ENCODE measurements at regions not wholly inside any gene's neighbourhood (a gene's known extent, or its start where the extent isn't known, plus 50 kb on each side); places are given as distances from the start of the nearest gene placed in this dataset.

- ATAC-seq (ENCODE audit: low read depth) (no peak), DNase-seq (no peak)
- POLR2A ChIA-PET: no interaction called here
- H3K9me3 Mint-ChIP-seq: no peaks in the 10 kb centered on the region
- no peaks in the 10 kb centered on the region for H3K4me1 Mint-ChIP-seq
- H3K27ac Mint-ChIP-seq: no peak overlapping the region
- no peaks in the 10 kb centered on the region for H3K27me3 Mint-ChIP-seq
- H3K4me3 Mint-ChIP-seq: no peak overlapping the region
- no peaks in the 10 kb centered on the region for H3K36me3 Mint-ChIP-seq
Observed at GRCh38 chr4:13840502-13841190, 213.1 kb upstream of the BOD1L1 start.

GRCh38 chr4:13844740-13845139 is 217.2 kb upstream of the BOD1L1 start:
- Mint-ChIP-seq H3K4me1 (no peaks in the 10 kb centered on the region), H3K4me3 (no peak overlapping the region), H3K27ac (no peak overlapping the region), H3K36me3 (no peaks in the 10 kb centered on the region), H3K9me3 (peaks cover 3% of the 10 kb centered on the region), H3K27me3 (no peaks in the 10 kb centered on the region)
- POLR2A ChIA-PET: no interaction called here
- DNase-seq (no peak), ATAC-seq (ENCODE audit: low read depth) (no peak)

- H3K27ac Mint-ChIP-seq: no peak overlapping the region
- ATAC-seq (ENCODE audit: low read depth) (no peak), DNase-seq (no peak)
- POLR2A ChIA-PET: no interaction called here
- H3K36me3 Mint-ChIP-seq: no peaks in the 10 kb centered on the region
- no peak overlapping the region for H3K4me3 Mint-ChIP-seq
- H3K9me3 Mint-ChIP-seq: peaks cover 4% of the 10 kb centered on the region
- H3K27me3 Mint-ChIP-seq: no peaks in the 10 kb centered on the region
- H3K4me1 Mint-ChIP-seq: no peaks in the 10 kb centered on the region
Observed at GRCh38 chr4:13849778-13850177, 222.3 kb upstream of the BOD1L1 start.

- DNase-seq (no peak), ATAC-seq (ENCODE audit: low read depth) (no peak)
- H3K4me3 Mint-ChIP-seq: no peak overlapping the region
- no peak overlapping the region for H3K27ac Mint-ChIP-seq
- H3K36me3 Mint-ChIP-seq: no peaks in the 10 kb centered on the region
- H3K9me3 Mint-ChIP-seq: peaks cover 4% of the 10 kb centered on the region
- no peaks in the 10 kb centered on the region for H3K27me3 Mint-ChIP-seq
- H3K4me1 Mint-ChIP-seq: no peaks in the 10 kb centered on the region
- POLR2A ChIA-PET: no interaction called here
Observed at GRCh38 chr4:13851085-13851940, 223.8 kb upstream of the BOD1L1 start.

- H3K36me3 Mint-ChIP-seq: no peaks in the 10 kb centered on the region
- no peak overlapping the region for H3K27ac Mint-ChIP-seq
- DNase-seq (no peak), ATAC-seq (ENCODE audit: low read depth) (no peak)
- no peaks in the 10 kb centered on the region for H3K27me3 Mint-ChIP-seq
- H3K4me3 Mint-ChIP-seq: no peak overlapping the region
- POLR2A ChIA-PET: no interaction called here
- no peaks in the 10 kb centered on the region for H3K4me1 Mint-ChIP-seq
- H3K9me3 Mint-ChIP-seq: peaks cover 1% of the 10 kb centered on the region
Observed at GRCh38 chr4:13852411-13852810, 224.9 kb upstream of the BOD1L1 start.

- no peaks in the 10 kb centered on the region for H3K36me3 Mint-ChIP-seq
- H3K27me3 Mint-ChIP-seq: no peaks in the 10 kb centered on the region
- H3K9me3 Mint-ChIP-seq: no peaks in the 10 kb centered on the region
- DNase-seq: no peak
- no peak overlapping the region for H3K4me3 Mint-ChIP-seq
- no peak overlapping the region for H3K27ac Mint-ChIP-seq
- H3K4me1 Mint-ChIP-seq: no peaks in the 10 kb centered on the region
- no peak for ATAC-seq (ENCODE audit: low read depth)
- POLR2A ChIA-PET: no interaction called here
Observed at GRCh38 chr4:13856387-13856786, 228.9 kb upstream of the BOD1L1 start.

- Mint-ChIP-seq H3K4me1 (no peaks in the 10 kb centered on the region), H3K27ac (no peak overlapping the region), H3K36me3 (no peaks in the 10 kb centered on the region), H3K4me3 (no peak overlapping the region), H3K9me3 (peaks cover 1% of the 10 kb centered on the region), H3K27me3 (no peaks in the 10 kb centered on the region)
- POLR2A ChIA-PET: no interaction called here
- ATAC-seq (ENCODE audit: low read depth) (no peak), DNase-seq (no peak)
Observed at GRCh38 chr4:13857397-13857796, 229.9 kb upstream of the BOD1L1 start.

- ATAC-seq (ENCODE audit: low read depth) (no peak), DNase-seq (no peak)
- Mint-ChIP-seq H3K27me3 (no peaks in the 10 kb centered on the region), H3K36me3 (no peaks in the 10 kb centered on the region), H3K9me3 (peaks cover 1% of the 10 kb centered on the region), H3K4me1 (no peaks in the 10 kb centered on the region), H3K27ac (no peak overlapping the region), H3K4me3 (no peak overlapping the region)
- POLR2A ChIA-PET: no interaction called here
Observed at GRCh38 chr4:13857800-13858199, 230.3 kb upstream of the BOD1L1 start.

- POLR2A ChIA-PET: no interaction called here
- Mint-ChIP-seq H3K9me3 (peaks cover 4% of the 10 kb centered on the region), H3K36me3 (no peaks in the 10 kb centered on the region), H3K4me3 (no peak overlapping the region), H3K27ac (no peak overlapping the region), H3K27me3 (no peaks in the 10 kb centered on the region), H3K4me1 (no peaks in the 10 kb centered on the region)
- DNase-seq (no peak), ATAC-seq (ENCODE audit: low read depth) (no peak)
Observed at GRCh38 chr4:13859423-13859822, 231.9 kb upstream of the BOD1L1 start.

- Mint-ChIP-seq H3K27ac (no peak overlapping the region), H3K36me3 (no peaks in the 10 kb centered on the region), H3K9me3 (peaks cover 4% of the 10 kb centered on the region), H3K4me1 (no peaks in the 10 kb centered on the region), H3K4me3 (no peak overlapping the region), H3K27me3 (no peaks in the 10 kb centered on the region)
- no peak for ATAC-seq (ENCODE audit: low read depth)
- POLR2A ChIA-PET: no interaction called here
- no peak for DNase-seq
Observed at GRCh38 chr4:13860126-13860525, 232.6 kb upstream of the BOD1L1 start.

GRCh38 chr4:13865871-13866669 is 238.5 kb upstream of the BOD1L1 start:
- H3K4me1 Mint-ChIP-seq: no peaks in the 10 kb centered on the region
- peaks cover 4% of the 10 kb centered on the region for H3K9me3 Mint-ChIP-seq
- H3K4me3 Mint-ChIP-seq: no peak overlapping the region
- POLR2A ChIA-PET: no interaction called here
- DNase-seq (no peak), ATAC-seq (ENCODE audit: low read depth) (no peak)
- no peaks in the 10 kb centered on the region for H3K27me3 Mint-ChIP-seq
- H3K27ac Mint-ChIP-seq: no peak overlapping the region
- H3K36me3 Mint-ChIP-seq: no peaks in the 10 kb centered on the region

GRCh38 chr4:13866881-13867280 is 239.4 kb upstream of the BOD1L1 start:
- DNase-seq: no peak
- Mint-ChIP-seq H3K36me3 (no peaks in the 10 kb centered on the region), H3K4me1 (no peaks in the 10 kb centered on the region), H3K27me3 (no peaks in the 10 kb centered on the region), H3K9me3 (peaks cover 4% of the 10 kb centered on the region), H3K27ac (no peak overlapping the region), H3K4me3 (no peak overlapping the region)
- POLR2A ChIA-PET: no interaction called here
- no peak for ATAC-seq (ENCODE audit: low read depth)

GRCh38 chr4:13872155-13872554 is 244.6 kb upstream of the BOD1L1 start:
- no peak overlapping the region for H3K27ac Mint-ChIP-seq
- POLR2A ChIA-PET: no interaction called here
- H3K4me1 Mint-ChIP-seq: no peaks in the 10 kb centered on the region
- ATAC-seq (ENCODE audit: low read depth): no peak
- no peaks in the 10 kb centered on the region for H3K9me3 Mint-ChIP-seq
- DNase-seq: no peak
- H3K27me3 Mint-ChIP-seq: no peaks in the 10 kb centered on the region
- H3K4me3 Mint-ChIP-seq: no peak overlapping the region
- no peaks in the 10 kb centered on the region for H3K36me3 Mint-ChIP-seq

GRCh38 chr4:13872955-13873354 is 245.4 kb upstream of the BOD1L1 start:
- H3K4me1 Mint-ChIP-seq: no peaks in the 10 kb centered on the region

More at GRCh38 chr4:13872955-13873354, 245.4 kb upstream of the BOD1L1 start:
- H3K4me3 Mint-ChIP-seq: no peak overlapping the region
- no peaks in the 10 kb centered on the region for H3K27me3 Mint-ChIP-seq
- DNase-seq: no peak
- POLR2A ChIA-PET: no interaction called here
- H3K36me3 Mint-ChIP-seq: no peaks in the 10 kb centered on the region
- no peaks in the 10 kb centered on the region for H3K9me3 Mint-ChIP-seq
- no peak overlapping the region for H3K27ac Mint-ChIP-seq
- ATAC-seq (ENCODE audit: low read depth): no peak
